ENCODE measurements at regions not wholly inside any gene's neighbourhood (a gene's known extent, or its start where the extent isn't known, plus 50 kb on each side); places are given as distances from the start of the nearest gene placed in this dataset.
A peak's percentile ranks its signal among the peaks of the same experiment; 100 is the strongest.
"Not testable (repeated sequence)": the region's sequence is repeated elsewhere in the genome, so short reads cannot be mapped to it uniquely, and the experiment has no call there.

GRCh38 chr10:42367532-42368230, 270.7 kb downstream of the ZNF33B start:
- DNase-seq (ENCODE audit: low read depth): peak; percentile 92

- no peak for DNase-seq (ENCODE audit: low read depth)
These were observed 286.6 kb downstream of the ZNF33B start for GRCh38 chr10:42351745-42352144.

GRCh38 chr10:42336593-42337337, 301.6 kb downstream of the ZNF33B start:
- not testable (repeated sequence) for DNase-seq (ENCODE audit: low read depth)

GRCh38 chr10:42335653-42336296, 302.6 kb downstream of the ZNF33B start:
- not testable (repeated sequence) for DNase-seq (ENCODE audit: low read depth)

- no peak for DNase-seq (ENCODE audit: low read depth)
These were observed 334.0 kb downstream of the ZNF33B start for GRCh38 chr10:42304341-42304740.

- DNase-seq (ENCODE audit: low read depth): not testable (repeated sequence)
These were observed 356.5 kb downstream of the ZNF33B start for GRCh38 chr10:42281896-42282295.

- not testable (repeated sequence) for DNase-seq (ENCODE audit: low read depth)
These were observed 368.6 kb downstream of the ZNF33B start for GRCh38 chr10:42269788-42270187.

GRCh38 chr10:42263259-42263658, 375.1 kb downstream of the ZNF33B start:
- not testable (repeated sequence) for DNase-seq (ENCODE audit: low read depth)

- not testable (repeated sequence) for DNase-seq (ENCODE audit: low read depth)
These were observed 395.4 kb downstream of the ZNF33B start for GRCh38 chr10:42243002-42243401.

GRCh38 chr10:42242135-42242805, 396.1 kb downstream of the ZNF33B start:
- no peak for DNase-seq (ENCODE audit: low read depth)

GRCh38 chr10:42236401-42236800, 402.0 kb downstream of the ZNF33B start:
- not testable (repeated sequence) for DNase-seq (ENCODE audit: low read depth)

- DNase-seq (ENCODE audit: low read depth): not testable (repeated sequence)
These were observed 402.6 kb downstream of the ZNF33B start for GRCh38 chr10:42235736-42236135.

GRCh38 chr10:42235241-42235640, 403.1 kb downstream of the ZNF33B start:
- not testable (repeated sequence) for DNase-seq (ENCODE audit: low read depth)

GRCh38 chr10:42234506-42234905, 403.9 kb downstream of the ZNF33B start:
- DNase-seq (ENCODE audit: low read depth): not testable (repeated sequence)

GRCh38 chr10:42233461-42234206, 404.7 kb downstream of the ZNF33B start:
- DNase-seq (ENCODE audit: low read depth): not testable (repeated sequence)

GRCh38 chr10:42232955-42233354, 405.4 kb downstream of the ZNF33B start:
- not testable (repeated sequence) for DNase-seq (ENCODE audit: low read depth)

- not testable (repeated sequence) for DNase-seq (ENCODE audit: low read depth)
These were observed 407.6 kb downstream of the ZNF33B start for GRCh38 chr10:42230812-42231211.

GRCh38 chr10:42230115-42230514, 408.3 kb downstream of the ZNF33B start:
- not testable (repeated sequence) for DNase-seq (ENCODE audit: low read depth)

GRCh38 chr10:42227859-42228258, 410.5 kb downstream of the ZNF33B start:
- not testable (repeated sequence) for DNase-seq (ENCODE audit: low read depth)

- not testable (repeated sequence) for DNase-seq (ENCODE audit: low read depth)
These were observed 444.8 kb downstream of the ZNF33B start for GRCh38 chr10:42193588-42193987.

- DNase-seq (ENCODE audit: low read depth): not testable (repeated sequence)
These were observed 445.9 kb downstream of the ZNF33B start for GRCh38 chr10:42192450-42192849.

Measured in HT1080 (cell line).